22Rv1 (cell line): ENCODE measurements at regions not wholly inside any gene's neighbourhood (a gene's known extent, or its start where the extent isn't known, plus 50 kb on each side); places are given as distances from the start of the nearest gene placed in this dataset.

ENCODE experiments used
- H3K27ac ChIP-seq: fragments of 450-650 bp; 2 replicates; pipeline ENCODE4 v1.5.1; 2017
- ZFX ChIP-seq: fragments of 450-650 bp; IDR thresholded peaks from 2 replicates; pipeline ENCODE4 v1.6.1; 2017; ENCODE audit warnings: antibody characterized with exemption, borderline replicate concordance
- TF ChIP-seq, protein P1 (sequence below): fragments of 450-650 bp; IDR thresholded peaks from 2 replicates; pipeline ENCODE4 v1.5.1; 2017; ENCODE audit warnings: mild to moderate bottlenecking

DNA sequence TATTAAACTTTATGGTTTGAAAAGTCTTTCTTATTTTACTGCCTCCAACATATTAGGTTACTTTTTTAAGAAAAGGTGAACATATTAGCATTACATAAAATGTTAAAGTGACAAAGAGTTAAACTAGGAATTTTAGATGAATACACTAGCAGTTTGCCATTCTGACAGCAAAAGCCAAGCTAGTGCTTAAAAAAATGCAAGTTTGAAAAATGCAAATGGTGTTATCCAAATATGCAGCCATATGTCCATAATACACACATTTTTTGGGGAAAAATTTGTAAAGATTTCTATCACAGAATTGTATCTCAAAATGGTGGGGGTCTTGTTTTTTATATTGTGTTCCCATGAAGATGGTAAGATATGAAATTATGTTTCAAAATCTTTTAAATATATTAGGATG is 466.1 kb downstream of the FOXG1 start:
- no peak for TF ChIP-seq ZFX
- TF ChIP-seq, protein P1, sequence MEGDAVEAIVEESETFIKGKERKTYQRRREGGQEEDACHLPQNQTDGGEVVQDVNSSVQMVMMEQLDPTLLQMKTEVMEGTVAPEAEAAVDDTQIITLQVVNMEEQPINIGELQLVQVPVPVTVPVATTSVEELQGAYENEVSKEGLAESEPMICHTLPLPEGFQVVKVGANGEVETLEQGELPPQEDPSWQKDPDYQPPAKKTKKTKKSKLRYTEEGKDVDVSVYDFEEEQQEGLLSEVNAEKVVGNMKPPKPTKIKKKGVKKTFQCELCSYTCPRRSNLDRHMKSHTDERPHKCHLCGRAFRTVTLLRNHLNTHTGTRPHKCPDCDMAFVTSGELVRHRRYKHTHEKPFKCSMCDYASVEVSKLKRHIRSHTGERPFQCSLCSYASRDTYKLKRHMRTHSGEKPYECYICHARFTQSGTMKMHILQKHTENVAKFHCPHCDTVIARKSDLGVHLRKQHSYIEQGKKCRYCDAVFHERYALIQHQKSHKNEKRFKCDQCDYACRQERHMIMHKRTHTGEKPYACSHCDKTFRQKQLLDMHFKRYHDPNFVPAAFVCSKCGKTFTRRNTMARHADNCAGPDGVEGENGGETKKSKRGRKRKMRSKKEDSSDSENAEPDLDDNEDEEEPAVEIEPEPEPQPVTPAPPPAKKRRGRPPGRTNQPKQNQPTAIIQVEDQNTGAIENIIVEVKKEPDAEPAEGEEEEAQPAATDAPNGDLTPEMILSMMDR: no peak
- H3K27ac ChIP-seq: no peak overlapping the region

DNA sequence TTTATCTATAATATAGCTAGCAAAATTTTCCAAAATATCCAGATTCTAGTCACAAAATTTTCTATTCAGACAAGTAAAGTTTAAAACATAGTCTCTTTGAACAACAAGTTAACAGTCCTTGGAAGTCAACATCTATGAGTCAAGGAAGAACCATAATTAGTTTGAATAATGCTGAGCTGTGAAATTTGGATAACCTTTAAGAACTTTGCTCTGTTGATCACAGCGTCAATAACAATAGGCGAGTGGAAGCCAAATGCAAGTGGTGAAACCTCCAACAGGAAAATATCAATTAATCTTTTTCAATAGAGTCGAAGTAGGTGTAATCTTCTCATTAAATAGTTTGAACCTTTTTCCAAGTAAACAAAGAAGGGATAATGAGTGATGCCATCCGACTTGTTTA is 466.6 kb downstream of the FOXG1 start:
- H3K27ac ChIP-seq: no peak overlapping the region
- TF ChIP-seq, protein P1: no peak
- no peak for TF ChIP-seq ZFX

DNA sequence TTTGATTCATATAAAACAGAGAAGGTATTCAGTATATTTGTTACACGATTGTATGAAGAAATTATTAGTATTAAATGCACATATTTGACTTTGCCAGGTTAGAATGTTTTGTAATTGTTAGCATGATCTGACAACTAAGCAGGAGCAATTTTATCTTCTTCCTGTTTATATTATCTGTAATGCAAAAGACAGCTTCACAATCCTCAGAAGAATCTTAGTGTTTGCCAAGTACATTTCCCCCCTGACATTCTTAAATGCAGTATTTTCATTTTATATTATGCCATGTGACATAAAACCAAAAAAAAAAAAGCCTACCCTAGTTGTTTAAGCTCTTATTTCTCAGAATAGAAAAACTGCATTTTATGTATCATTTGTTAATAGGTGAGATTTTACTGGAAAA is 469.4 kb downstream of the FOXG1 start:
- no peak overlapping the region for H3K27ac ChIP-seq
- TF ChIP-seq, protein P1: no peak
- no peak for TF ChIP-seq ZFX

DNA sequence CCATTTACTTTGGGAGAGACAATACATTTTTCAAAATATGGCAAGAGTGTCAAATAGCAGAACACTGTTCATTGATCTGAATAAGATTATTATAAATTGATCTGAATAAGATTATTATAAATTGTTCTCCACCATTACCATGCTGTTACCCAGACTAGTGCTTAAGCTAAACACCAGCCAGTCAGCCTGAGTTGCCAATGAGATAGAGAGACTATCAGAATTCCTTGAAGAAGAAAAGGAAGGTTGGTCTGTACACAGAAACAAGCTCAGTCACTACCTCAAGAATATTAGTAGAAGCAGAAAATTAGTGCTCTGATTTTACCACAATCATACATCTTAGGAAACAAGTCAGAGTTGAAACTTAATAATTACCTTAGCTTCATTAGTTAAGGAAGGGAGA is 469.8 kb downstream of the FOXG1 start:
- no peak for TF ChIP-seq ZFX
- no peak overlapping the region for H3K27ac ChIP-seq

DNA sequence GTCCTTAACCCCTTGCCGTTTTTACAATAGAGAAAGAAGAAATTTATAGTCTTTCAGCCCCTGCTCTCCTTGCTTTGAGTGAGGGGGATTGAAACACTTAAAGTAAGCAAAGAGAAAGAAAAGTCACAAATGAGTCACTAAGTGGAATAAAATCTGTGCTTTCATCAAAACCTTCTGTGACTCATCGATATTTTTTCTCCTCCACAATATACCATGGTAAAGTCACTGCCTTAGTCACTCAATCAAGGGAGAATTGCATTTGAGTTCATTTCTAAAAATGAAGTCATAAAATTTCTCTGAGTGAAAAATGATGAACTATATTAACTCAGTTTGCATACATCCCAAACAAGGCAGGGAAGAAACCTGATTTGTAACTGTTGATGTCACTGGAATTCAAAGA is 470.3 kb downstream of the FOXG1 start:
- TF ChIP-seq, protein P1: no peak
- H3K27ac ChIP-seq: no peak overlapping the region

DNA sequence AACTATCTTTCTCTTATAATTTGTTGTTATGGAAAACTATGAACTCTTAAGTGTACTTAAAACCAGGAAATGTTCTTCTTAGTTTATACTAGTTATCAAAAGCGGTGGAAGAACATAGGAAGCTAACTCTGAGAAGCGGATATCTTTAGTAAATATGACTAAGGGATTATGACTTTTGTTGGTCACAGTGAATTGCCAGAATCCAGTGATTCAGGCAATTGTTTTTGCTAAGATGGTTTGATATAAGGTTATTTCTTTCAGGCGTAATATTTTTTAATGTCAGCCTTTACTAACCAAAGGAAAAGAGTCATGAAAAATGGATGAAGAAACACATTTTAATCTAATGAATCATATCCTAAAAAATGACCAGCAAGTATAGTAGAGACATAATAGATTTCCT is 473.5 kb downstream of the FOXG1 start:
- TF ChIP-seq ZFX: no peak
- TF ChIP-seq, protein P1: no peak
- no peak overlapping the region for H3K27ac ChIP-seq

DNA sequence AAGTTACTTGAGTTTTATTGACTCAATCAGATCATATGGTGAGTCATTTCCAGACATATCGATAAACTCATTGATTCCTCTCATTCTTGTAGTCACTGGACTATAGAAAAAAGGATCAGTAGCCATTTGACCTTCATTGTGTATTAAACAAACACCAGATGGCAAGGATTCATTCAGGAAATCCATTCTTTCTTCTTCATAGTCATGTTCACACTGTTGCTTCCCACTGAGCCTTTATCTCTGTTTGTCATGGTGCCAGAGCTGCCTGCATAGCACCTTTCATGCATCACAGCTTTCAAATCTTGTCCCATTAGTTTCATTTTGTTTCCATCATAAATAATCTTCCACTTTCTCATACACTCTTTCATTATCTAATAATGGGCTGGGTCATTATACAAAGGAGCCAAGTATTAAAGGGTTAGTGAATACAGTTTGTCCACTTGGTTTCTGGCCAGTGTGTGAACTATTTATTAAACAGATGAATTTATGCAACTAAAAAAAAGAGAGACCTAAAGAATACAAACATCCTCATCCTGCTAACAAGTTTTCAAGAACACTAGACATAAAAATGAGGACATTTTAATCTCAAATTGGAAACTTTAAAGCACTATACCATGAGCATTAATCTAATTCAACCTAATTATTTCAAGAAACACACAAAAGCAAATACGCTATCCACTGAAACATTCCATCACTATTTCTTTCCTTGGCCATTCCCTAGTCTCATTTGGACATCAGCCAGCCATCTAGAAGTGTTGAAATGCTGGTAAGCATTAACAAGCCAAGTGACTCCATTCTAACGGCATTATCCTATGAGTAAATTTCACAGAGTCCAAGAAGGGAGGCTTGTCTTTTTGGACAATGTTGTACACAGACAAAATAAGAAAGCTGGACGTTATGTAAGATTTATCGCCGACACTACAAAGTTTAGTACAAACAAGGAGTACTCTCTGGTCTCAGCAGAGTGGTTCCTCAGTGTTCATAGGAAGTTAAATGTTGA is 476.5 kb downstream of the FOXG1 start:
- no peak overlapping the region for H3K27ac ChIP-seq
- TF ChIP-seq, protein P1: no peak
- no peak for TF ChIP-seq ZFX

DNA sequence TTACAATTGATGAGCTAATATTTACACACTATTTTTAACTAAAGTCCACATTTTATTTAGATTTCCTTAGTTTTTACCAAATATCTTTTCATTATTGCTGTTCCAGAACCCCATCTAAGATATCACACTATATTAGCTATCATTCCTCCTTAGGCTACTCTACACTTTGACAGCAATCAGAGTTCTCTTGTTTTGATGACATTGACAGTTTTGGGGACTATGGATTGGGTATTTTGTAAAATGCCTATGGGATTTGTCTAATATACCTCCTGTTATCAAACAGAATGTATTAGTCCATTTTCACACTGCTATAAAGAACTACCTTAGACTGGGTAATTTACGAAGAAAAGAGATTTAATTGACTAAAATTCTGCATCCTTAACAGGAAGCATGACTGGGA is 489.1 kb downstream of the FOXG1 start:
- TF ChIP-seq ZFX: no peak
- TF ChIP-seq, protein P1: no peak
- no peak overlapping the region for H3K27ac ChIP-seq
